GM19397 (cell line): ENCODE measurements at regions not wholly inside any gene's neighbourhood (a gene's known extent, or its start where the extent isn't known, plus 50 kb on each side); places are given as distances from the start of the nearest gene placed in this dataset.
"Not testable (repeated sequence)": the region's sequence is repeated elsewhere in the genome, so short reads cannot be mapped to it uniquely, and the experiment has no call there.

ENCODE experiments used
- ATAC-seq: cut with Tn5 transposase; IDR thresholded peaks from one replicate; pipeline ENCODE4 v1.9.1; 2021; ENCODE audit warnings: mild to moderate bottlenecking, moderate library complexity; ENCODE audit not compliant: unreplicated experiment

DNA sequence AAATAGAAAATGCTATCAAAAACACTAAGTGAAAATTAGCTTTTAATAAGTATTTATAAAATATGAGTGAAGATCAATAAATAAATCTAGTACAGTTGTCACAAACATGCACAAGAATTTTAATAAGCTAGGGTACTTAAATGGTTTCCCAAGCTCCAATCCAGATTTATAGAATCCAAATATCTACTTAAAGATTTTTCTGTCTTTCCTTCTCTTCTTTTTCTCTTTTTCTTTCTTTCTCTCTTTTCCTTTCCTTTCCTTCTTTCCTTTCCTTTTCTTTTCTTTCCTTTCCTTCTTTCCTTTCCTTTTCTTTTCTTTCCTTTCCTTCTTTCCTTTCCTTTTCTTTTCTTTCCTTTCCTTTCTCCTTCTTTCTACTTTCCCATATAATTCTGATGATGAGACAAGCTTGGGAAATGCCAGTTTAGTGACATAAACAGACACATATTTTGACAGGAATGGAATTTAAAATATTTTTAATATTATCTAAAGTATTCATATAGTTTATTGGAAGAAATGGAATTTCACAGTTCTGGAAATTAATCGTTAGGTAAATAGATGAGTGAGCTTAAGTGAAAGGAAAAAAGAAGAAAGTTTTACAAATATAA lies 832.8 kb downstream of the NR2F1-AS1 start:
- no peak for ATAC-seq

- ATAC-seq = no peak
Observed at GRCh38 chr5:92741906-92742305, 839.1 kb downstream of the NR2F1-AS1 start.

- no peak for ATAC-seq
Observed at GRCh38 chr5:92734211-92734940, 846.6 kb downstream of the NR2F1-AS1 start.

DNA sequence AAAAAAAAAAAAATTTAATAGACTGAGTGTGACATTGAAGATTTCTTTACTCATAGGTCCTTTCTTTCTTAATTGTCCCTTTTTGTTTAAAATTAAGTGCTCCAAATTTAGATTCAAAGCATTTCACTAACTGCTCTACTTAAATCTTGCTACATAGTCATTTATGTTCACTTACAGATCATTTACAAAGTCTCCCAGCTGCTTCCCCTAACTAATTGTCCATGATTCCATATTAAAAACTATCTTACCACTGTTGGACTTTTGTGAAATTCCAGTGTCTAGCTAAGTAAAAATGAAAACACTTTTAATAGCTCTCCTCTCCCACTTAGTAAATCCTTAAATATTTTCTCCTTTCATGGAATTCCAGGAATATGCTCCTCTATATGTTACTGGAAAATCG lies 850.5 kb downstream of the NR2F1-AS1 start:
- no peak for ATAC-seq

DNA sequence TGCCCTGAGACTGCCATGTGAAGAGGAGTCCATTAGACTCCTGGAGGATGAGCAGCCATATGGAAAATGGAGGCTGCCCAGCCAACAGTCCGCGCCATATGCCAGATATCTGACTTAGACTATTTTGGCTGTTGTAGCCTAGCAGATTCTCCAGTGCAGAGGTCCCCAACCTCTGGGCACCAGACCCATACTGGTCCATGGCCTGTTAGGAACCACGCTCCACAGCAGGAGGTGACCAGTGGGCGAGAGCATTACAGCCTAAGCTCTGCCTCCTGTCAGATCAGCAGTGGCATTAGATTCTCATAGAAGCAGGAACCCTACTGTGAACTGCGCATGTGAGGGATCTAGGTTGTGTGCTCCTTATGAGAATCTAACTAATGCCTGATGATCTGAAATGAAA lies 851.9 kb downstream of the NR2F1-AS1 start:
- no peak for ATAC-seq

- ATAC-seq = no peak
Observed at GRCh38 chr5:92715946-92716520, 865.0 kb downstream of the NR2F1-AS1 start.

- ATAC-seq = no peak
Observed at GRCh38 chr5:92713826-92714225, 867.2 kb downstream of the NR2F1-AS1 start.

GRCh38 chr5:92713335-92713743 lies 867.7 kb downstream of the NR2F1-AS1 start:
- no peak for ATAC-seq

- ATAC-seq = no peak
Observed at GRCh38 chr5:92711956-92712355, 869.1 kb downstream of the NR2F1-AS1 start.

- no peak for ATAC-seq
Observed at GRCh38 chr5:92704590-92704989, 876.4 kb downstream of the NR2F1-AS1 start.

- no peak for ATAC-seq
Observed at GRCh38 chr5:92703976-92704375, 877.0 kb downstream of the NR2F1-AS1 start.

DNA sequence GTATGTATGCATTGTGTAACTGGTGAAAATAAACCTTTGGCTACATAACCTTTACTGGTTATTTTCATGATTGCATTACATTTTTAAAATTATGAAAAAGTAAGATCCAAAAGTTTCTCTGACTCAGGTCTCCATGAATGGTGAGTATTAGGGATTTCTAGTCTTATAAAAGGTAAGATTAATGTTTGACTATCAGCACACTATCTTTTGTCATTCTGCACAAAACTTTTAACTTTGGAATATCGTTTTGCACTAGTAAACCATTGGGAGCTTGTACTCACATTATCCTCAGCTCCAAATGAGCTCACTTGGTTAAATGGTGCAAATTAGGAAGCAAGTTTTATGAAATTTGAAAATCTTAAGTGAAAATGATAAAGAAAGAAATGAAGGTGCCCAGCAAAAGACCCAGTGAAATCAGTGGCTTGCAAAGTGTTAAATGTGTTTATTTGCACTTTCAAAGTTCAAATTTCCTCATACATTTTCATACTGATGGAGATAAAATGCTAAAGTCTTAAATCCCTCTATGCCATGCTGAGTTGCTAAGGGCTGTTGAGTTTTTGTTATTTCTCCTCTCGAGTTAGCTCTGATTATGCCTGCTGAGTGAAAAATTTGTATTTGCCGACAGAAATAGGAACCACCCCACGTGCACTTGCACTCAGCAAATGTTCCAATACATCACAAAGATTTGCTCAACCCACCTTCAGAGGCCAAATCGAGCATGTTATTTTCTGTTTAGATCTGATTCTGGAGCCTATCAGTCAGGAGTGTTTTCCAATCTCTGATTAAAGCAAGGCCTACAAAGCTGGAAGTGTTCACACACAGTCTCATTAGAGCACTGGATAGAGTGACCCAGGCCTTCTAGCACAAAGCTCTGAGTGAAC lies 885.7 kb downstream of the NR2F1-AS1 start:
- ATAC-seq = no peak

DNA sequence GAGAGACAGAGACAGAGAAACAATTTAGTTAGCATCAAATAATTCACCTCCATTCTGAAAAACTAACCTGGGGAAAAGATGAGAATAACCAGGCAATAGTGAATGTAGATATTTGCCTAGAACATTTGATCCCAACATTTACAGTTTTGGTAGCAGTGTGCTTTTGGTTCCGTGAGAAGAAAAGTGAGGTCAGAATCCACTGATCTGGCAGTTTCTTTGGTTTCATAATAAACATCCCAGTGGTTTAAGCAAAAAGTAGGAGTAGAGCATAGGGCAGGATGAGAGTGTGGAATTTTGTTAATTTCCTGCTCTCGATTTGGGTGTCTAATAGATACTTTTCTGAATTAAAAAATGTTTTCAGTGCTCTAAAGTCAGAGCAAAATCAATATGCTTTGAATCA lies 887.0 kb downstream of the NR2F1-AS1 start:
- ATAC-seq = no peak

- not testable (repeated sequence) for ATAC-seq
Observed at GRCh38 chr5:92691955-92692354, 889.1 kb downstream of the NR2F1-AS1 start.

- no peak for ATAC-seq
Observed at GRCh38 chr5:92687821-92688722, 892.9 kb downstream of the NR2F1-AS1 start.

- ATAC-seq = no peak
Observed at GRCh38 chr5:92678640-92679039, 902.4 kb downstream of the NR2F1-AS1 start.

DNA sequence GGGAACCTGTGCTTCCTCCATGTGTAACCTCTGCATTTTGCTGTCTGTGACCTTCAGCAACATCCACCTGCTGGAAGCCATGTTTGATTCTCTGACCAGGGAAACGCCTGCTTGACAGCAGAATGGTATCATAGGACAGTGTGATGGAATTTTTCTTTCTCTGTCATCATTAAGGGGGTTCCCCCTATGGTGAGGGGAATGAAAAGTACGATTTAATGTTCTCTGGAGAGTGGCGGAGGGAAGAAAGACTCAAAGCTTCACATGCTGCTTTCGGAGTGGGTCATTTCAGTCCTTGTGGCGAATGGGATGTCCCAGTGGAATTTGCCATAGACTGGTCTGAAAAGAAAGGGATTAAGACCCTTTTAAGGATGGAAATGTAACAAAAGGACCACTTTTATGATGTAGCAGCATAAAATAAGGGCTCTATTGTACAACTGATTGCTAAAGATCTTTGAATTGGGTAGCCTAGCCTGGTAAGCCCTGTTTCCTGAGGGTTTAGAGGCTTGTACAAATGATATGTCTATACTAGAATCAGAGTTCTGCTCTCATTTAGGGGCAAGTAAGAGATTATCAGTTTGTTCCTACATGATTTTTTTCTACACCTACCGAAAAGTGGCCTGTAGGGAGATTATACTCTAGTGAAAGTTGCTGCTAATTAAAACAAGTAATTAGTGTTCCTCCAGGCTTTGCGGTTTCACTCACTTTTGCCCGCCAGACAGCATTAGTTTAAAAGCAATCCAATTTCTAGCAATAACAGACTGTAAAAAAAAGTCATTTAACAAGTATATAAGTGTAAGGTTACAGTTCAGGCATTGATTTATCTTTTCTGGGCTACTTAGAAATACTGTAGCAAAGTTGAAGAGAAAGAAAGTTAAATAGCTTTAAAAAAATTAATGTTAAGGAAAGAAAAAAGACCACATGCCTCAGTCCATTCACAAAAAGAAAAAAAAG lies 904.5 kb downstream of the NR2F1-AS1 start:
- ATAC-seq = no peak

DNA sequence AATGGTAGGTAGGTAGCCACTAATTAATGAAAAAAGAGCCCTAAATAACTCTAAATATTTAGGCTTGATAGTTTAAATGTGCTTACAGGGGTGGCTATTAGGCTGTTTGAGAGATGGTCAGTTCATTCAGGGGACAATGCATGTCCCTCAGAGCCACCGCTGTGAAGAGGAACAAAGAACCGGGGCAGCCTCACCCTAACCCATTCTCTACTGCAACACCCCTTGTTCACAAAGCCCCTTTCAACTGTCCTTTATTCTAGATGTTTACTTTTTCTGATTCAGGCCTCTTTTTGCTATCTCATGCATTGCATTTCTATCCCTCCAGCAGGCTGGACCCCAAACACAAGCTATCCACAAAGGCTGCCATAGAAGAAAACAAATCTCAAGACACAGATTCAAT lies 906.7 kb downstream of the NR2F1-AS1 start:
- ATAC-seq = no peak

- ATAC-seq = no peak
Observed at GRCh38 chr5:92665506-92665905, 915.5 kb downstream of the NR2F1-AS1 start.
